HCT116 (cell line): ENCODE measurements at regions not wholly inside any gene's neighbourhood (a gene's known extent, or its start where the extent isn't known, plus 50 kb on each side); places are given as distances from the start of the nearest gene placed in this dataset.

Experiments
- ATAC-seq: fragments of 200-7000 bp; cut with Tn5 transposase; 2 replicates; pipeline ENCODE4 v1.9.1; 2020; ENCODE audit warnings: mild to moderate bottlenecking, moderate library complexity
- BruUV-seq: library from RNA; stranded (reverse); fragments of 400-500 nt; replicated peaks from 2 replicates; lab custom pipeline; 2021; lab: Mats Ljungman, UMichigan
- CTCF ChIA-PET: fragments of 300-600 bp; sonication (Branson Sonifier 250); formaldehyde crosslinking; loops from one replicate; lab custom pipeline; 2021; ENCODE audit warnings: antibody characterized with exemption; lab: Charles Lee
- POLR2A ChIA-PET: fragments of 300-600, 350-600 bp; sonication (Branson Sonifier 250); formaldehyde crosslinking; loops from one replicate; lab custom pipeline; 2021; ENCODE audit warnings: antibody characterized with exemption; lab: Charles Lee
- RAD21 ChIA-PET, 2 experiments: fragments of 300-600 bp; sonication (Branson Sonifier 250); formaldehyde crosslinking; loops; one replicate each; lab custom pipeline; 2023; ENCODE audit warnings: low total read pairs in 2 of 2; ENCODE audit not compliant: uncharacterized antibody in 2 of 2, unreplicated experiment in 2 of 2, low non-redundant PET in 1 of 2; lab: Charles Lee
- DNase-seq: peaks from one replicate; pipeline ENCODE4 v3.0.0-alpha.2; 2010; ENCODE audit warnings: low read depth, low spot score
- H2AFZ ChIP-seq: fragments of 200-600 bp; shearing (Covaris generic), sonication (generic); 2 replicates; pipeline ENCODE4 v1.6.1; 2017; ENCODE audit warnings: low read depth, mixed run types, mixed read lengths, antibody characterized with exemption, low read length; ENCODE audit not compliant: poor library complexity, severe bottlenecking
- H3K27ac ChIP-seq: 2 replicates; pipeline ENCODE4 v1.5.1; 2012; ENCODE audit warnings: low read depth, low read length
- H3K27me3 ChIP-seq: fragments of 200-600 bp; sonication (generic); 2 replicates; pipeline ENCODE4 v1.6.1; 2016; ENCODE audit warnings: mixed run types, low read length, mixed read lengths; ENCODE audit not compliant: insufficient read depth
- H3K36me3 ChIP-seq, 2 experiments: fragments of 200-500 bp in 1 of 2; fragments of 200-600 bp in 1 of 2; sonication (Bioruptor generic) in 1 of 2; sonication (generic) in 1 of 2; 2 replicates each; pipeline versions ENCODE4 v1.5.1 to v1.6.1; 2014 to 2016; ENCODE audit warnings: low read length in 2 of 2, inconsistent platforms in 1 of 2, mixed read lengths in 1 of 2, mixed run types in 1 of 2; ENCODE audit not compliant: insufficient read depth in 2 of 2, control insufficient read depth in 1 of 2
- H3K4me1 ChIP-seq, 2 experiments: fragments of 200-600 bp in 1 of 2; sonication (generic) in 1 of 2; 2 replicates each; pipeline versions ENCODE4 v1.5.1 to v1.6.1; 2012 to 2017; ENCODE audit warnings: low read length in 2 of 2, inconsistent platforms in 1 of 2, mild to moderate bottlenecking in 1 of 2, mixed read lengths in 1 of 2, mixed run types in 1 of 2, moderate library complexity in 1 of 2; ENCODE audit not compliant: insufficient read depth in 2 of 2, control insufficient read depth in 1 of 2
- H3K4me2 ChIP-seq: fragments of 200-600 bp; sonication (generic); 2 replicates; pipeline ENCODE4 v1.6.1; 2017; ENCODE audit warnings: mixed run types, low read length, mixed read lengths
- H3K4me3 ChIP-seq, 2 experiments: fragments of 200-600 bp in 1 of 2; sonication (generic) in 1 of 2; replicated peaks in 1 of 2; 2 replicates each; pipeline ENCODE4 v1.5.1; 2011 to 2016; ENCODE audit warnings: low read length in 2 of 2, control low read depth in 1 of 2, low read depth in 1 of 2, mild to moderate bottlenecking in 1 of 2, mixed read lengths in 1 of 2, mixed run types in 1 of 2
- H3K79me2 ChIP-seq: fragments of 200-600 bp; sonication (generic); 2 replicates; pipeline ENCODE4 v1.6.1; 2017; ENCODE audit warnings: mild to moderate bottlenecking, mixed run types, low read length, moderate library complexity, mixed read lengths; ENCODE audit not compliant: insufficient read depth
- H3K9ac ChIP-seq: fragments of 200-600 bp; sonication (generic); 2 replicates; pipeline ENCODE4 v1.6.1; 2016; ENCODE audit warnings: low read length, mixed read lengths
- H3K9me2 ChIP-seq: fragments of 200-600 bp; sonication (generic), shearing (Covaris generic); 2 replicates; pipeline ENCODE4 v1.6.1; 2017; ENCODE audit warnings: mixed run types, mild to moderate bottlenecking, moderate library complexity; ENCODE audit not compliant: insufficient read depth
- H3K9me3 ChIP-seq, 2 experiments: fragments of 200-500 bp in 1 of 2; fragments of 200-600 bp in 1 of 2; sonication (Bioruptor generic) in 1 of 2; sonication (generic) in 1 of 2; 2 replicates each; pipeline ENCODE4 v1.6.1; 2014 to 2017; ENCODE audit warnings: low read length in 2 of 2, mixed read lengths in 2 of 2, inconsistent platforms in 1 of 2, low read depth in 1 of 2, mild to moderate bottlenecking in 1 of 2, mixed run types in 1 of 2, moderate library complexity in 1 of 2; ENCODE audit not compliant: control insufficient read depth in 1 of 2, insufficient read depth in 1 of 2
- H4K20me1 ChIP-seq: fragments of 200-600 bp; sonication (generic), shearing (Covaris generic); 2 replicates; pipeline ENCODE4 v1.6.1; 2017; ENCODE audit warnings: mixed run types, mild to moderate bottlenecking, moderate library complexity; ENCODE audit not compliant: insufficient read depth
- ATF3 ChIP-seq: IDR thresholded peaks from 2 replicates; pipeline ENCODE4 v1.6.1; 2012
- CBX3 ChIP-seq: IDR thresholded peaks from 2 replicates; pipeline ENCODE4 v1.6.1; 2012; ENCODE audit warnings: low read depth
- CEBPB ChIP-seq: IDR thresholded peaks from 2 replicates; pipeline ENCODE4 v1.6.1; 2012; ENCODE audit warnings: low read depth
- EGR1 ChIP-seq: IDR thresholded peaks from 2 replicates; pipeline ENCODE4 v1.6.1; 2012; ENCODE audit warnings: low read depth
- ELF1 ChIP-seq: IDR thresholded peaks from 2 replicates; pipeline ENCODE4 v1.6.1; 2012; ENCODE audit warnings: low read depth, borderline replicate concordance
- EZH2phosphoT487 ChIP-seq: fragments of 200-600 bp; IDR thresholded peaks from 2 replicates; pipeline ENCODE4 v1.6.1; 2018; ENCODE audit warnings: antibody characterized with exemption, borderline replicate concordance
- JUND ChIP-seq: IDR thresholded peaks from 2 replicates; pipeline ENCODE4 v1.6.1; 2012
- MAX ChIP-seq: IDR thresholded peaks from 2 replicates; pipeline ENCODE4 v1.6.1; 2012
- POLR2A ChIP-seq: IDR thresholded peaks from 2 replicates; pipeline ENCODE4 v1.7.0; 2011; ENCODE audit warnings: borderline replicate concordance; ENCODE audit not compliant: insufficient read depth, insufficient read length; ENCODE audit errors: extremely low read depth
- POLR2AphosphoS5 ChIP-seq: IDR thresholded peaks from 2 replicates; pipeline ENCODE4 v1.6.1; 2011; ENCODE audit warnings: mild to moderate bottlenecking, low read depth, low read length, moderate library complexity
- RAD21 ChIP-seq: IDR thresholded peaks from 2 replicates; pipeline ENCODE4 v1.6.1; 2012; ENCODE audit warnings: low read depth, mild to moderate bottlenecking
- REST ChIP-seq: IDR thresholded peaks from 2 replicates; pipeline ENCODE4 v1.6.1; 2012; ENCODE audit warnings: low read depth
- SP1 ChIP-seq: IDR thresholded peaks from 2 replicates; pipeline ENCODE4 v1.6.1; 2012; ENCODE audit warnings: low read depth
- SRF ChIP-seq: IDR thresholded peaks from 2 replicates; pipeline ENCODE4 v1.6.1; 2012; ENCODE audit warnings: low read depth
- TCF7L2 ChIP-seq: IDR thresholded peaks from 2 replicates; pipeline ENCODE4 v1.7.0; 2011; ENCODE audit warnings: borderline replicate concordance, inconsistent platforms; ENCODE audit not compliant: insufficient read depth, insufficient read length; ENCODE audit errors: extremely low read depth
- YY1 ChIP-seq: IDR thresholded peaks from 2 replicates; pipeline ENCODE4 v1.6.1; 2011; ENCODE audit warnings: low read length, low read depth, moderate library complexity, mild to moderate bottlenecking; ENCODE audit not compliant: insufficient replicate concordance; ENCODE audit errors: extremely low read depth
- ZBTB33 ChIP-seq: IDR thresholded peaks from 2 replicates; pipeline ENCODE4 v1.6.1; 2011; ENCODE audit warnings: mild to moderate bottlenecking, low read length, moderate library complexity; ENCODE audit not compliant: insufficient replicate concordance; ENCODE audit errors: extremely low read depth
- ZFX ChIP-seq: fragments of 450-650 bp; IDR thresholded peaks from 2 replicates; pipeline ENCODE4 v1.6.1; 2017
- ZNF274 ChIP-seq: fragments of 200-500 bp; sonication (Bioruptor generic); IDR thresholded peaks from 2 replicates; pipeline ENCODE4 v1.6.1; 2014; ENCODE audit warnings: mild to moderate bottlenecking, low read depth, low read length, inconsistent platforms
- intact Hi-C: fragments of 100-400 bp; cut with micrococcal nuclease; formaldehyde crosslinking; loops from 2 replicates; pipeline ENCODE4 v1.10.0; 2022

GRCh38 chr5:30838936-30839496 is 354.5 kb upstream of the CDH6 start:
- Histone ChIP-seq H3K36me3 (no peaks in the 10 kb centered on the region), H3K79me2 (no peaks in the 10 kb centered on the region), H3K9ac (no peak overlapping the region), H3K9me2 (no peaks in the 10 kb centered on the region), H3K4me2 (no peak overlapping the region), H3K4me3 (no peak overlapping the region), H3K4me1 (no peaks in the 10 kb centered on the region), H2AFZ (no peak overlapping the region), H3K9me3 (peaks cover 12 to 40% of the 10 kb centered on the region in 2 experiments; a peak in 2 of 4 replicates), H4K20me1 (no peaks in the 10 kb centered on the region), H3K27ac (no peak overlapping the region), H3K27me3 (no peaks in the 10 kb centered on the region)
- no TSS peak for BruUV-seq
- no peak for ATAC-seq
- TF ChIP-seq SP1 = no peak
- TF ChIP-seq ATF3 = no peak
- no peak for TF ChIP-seq EGR1
- no peak for TF ChIP-seq POLR2A
- TF ChIP-seq ELF1 = no peak
- no peak for TF ChIP-seq TCF7L2
- no peak for TF ChIP-seq ZBTB33
- TF ChIP-seq ZFX = no peak
- TF ChIP-seq JUND = no peak
- no peak for TF ChIP-seq RAD21
- no peak for TF ChIP-seq POLR2AphosphoS5
- no peak for TF ChIP-seq ZNF274
- no peak for TF ChIP-seq SRF
- TF ChIP-seq CBX3 = no peak
- no peak for TF ChIP-seq CEBPB
- TF ChIP-seq MAX = no peak
- no peak for TF ChIP-seq REST
- no peak for TF ChIP-seq EZH2phosphoT487
- TF ChIP-seq YY1 = no peak
- POLR2A ChIA-PET = no interaction called here
- CTCF ChIA-PET = no interaction called here
- RAD21 ChIA-PET = no interaction called here
- DNase-seq = no peak
- intact Hi-C loops = no loop called here
